HG02588 (cell line): ENCODE measurements at regions not wholly inside any gene's neighbourhood (a gene's known extent, or its start where the extent isn't known, plus 50 kb on each side); places are given as distances from the start of the nearest gene placed in this dataset.

Experiments used
- ATAC-seq: cut with Tn5 transposase; IDR thresholded peaks from one replicate; pipeline ENCODE4 v1.9.1; 2021; ENCODE audit warnings: mild to moderate bottlenecking, moderate library complexity; ENCODE audit not compliant: unreplicated experiment

- ATAC-seq, result no peak
Observed at GRCh38 chr2:861655-862354, 88.8 kb upstream of the SNTG2 start.

GRCh38 chr2:860259-860855 lies 90.3 kb upstream of the SNTG2 start:
- no peak for ATAC-seq

GRCh38 chr2:858646-859045 lies 92.0 kb upstream of the SNTG2 start:
- no peak for ATAC-seq

GRCh38 chr2:857937-858336 lies 92.7 kb upstream of the SNTG2 start:
- no peak for ATAC-seq

- no peak for ATAC-seq
Observed at GRCh38 chr2:857081-857480, 93.6 kb upstream of the SNTG2 start.

- ATAC-seq, result no peak
Observed at GRCh38 chr2:856456-856855, 94.2 kb upstream of the SNTG2 start.

GRCh38 chr2:856041-856440 lies 94.6 kb upstream of the SNTG2 start:
- ATAC-seq, result no peak

- no peak for ATAC-seq
Observed at GRCh38 chr2:855177-855576, 95.5 kb upstream of the SNTG2 start.

- no peak for ATAC-seq
Observed at GRCh38 chr2:854460-854859, 96.2 kb upstream of the SNTG2 start.

GRCh38 chr2:853203-853870 lies 97.3 kb upstream of the SNTG2 start:
- no peak for ATAC-seq

GRCh38 chr2:852168-852567 lies 98.5 kb upstream of the SNTG2 start:
- ATAC-seq, result no peak

- ATAC-seq, result no peak
Observed at GRCh38 chr2:851680-852079, 99.0 kb upstream of the SNTG2 start.

GRCh38 chr2:851078-851477 lies 99.6 kb upstream of the SNTG2 start:
- no peak for ATAC-seq

- ATAC-seq, result no peak
Observed at GRCh38 chr2:850429-850828, 100.2 kb upstream of the SNTG2 start.

GRCh38 chr2:848099-848498 lies 102.5 kb upstream of the SNTG2 start:
- no peak for ATAC-seq

- ATAC-seq, result no peak
Observed at GRCh38 chr2:847669-848068, 103.0 kb upstream of the SNTG2 start.

- no peak for ATAC-seq
Observed at GRCh38 chr2:844715-845114, 105.9 kb upstream of the SNTG2 start.

- ATAC-seq, result no peak
Observed at GRCh38 chr2:842151-842803, 108.4 kb upstream of the SNTG2 start.

GRCh38 chr2:841036-841435 lies 109.6 kb upstream of the SNTG2 start:
- ATAC-seq, result no peak

GRCh38 chr2:834233-834632 lies 116.4 kb upstream of the SNTG2 start:
- no peak for ATAC-seq

- no peak for ATAC-seq
Observed at GRCh38 chr2:833180-833579, 117.5 kb upstream of the SNTG2 start.

GRCh38 chr2:832635-833034 lies 118.0 kb upstream of the SNTG2 start:
- ATAC-seq, result no peak
